Chondrocyte (in vitro differentiated cells): ENCODE measurements at regions not wholly inside any gene's neighbourhood (a gene's known extent, or its start where the extent isn't known, plus 50 kb on each side); places are given as distances from the start of the nearest gene placed in this dataset.
A peak's percentile ranks its signal among the peaks of the same experiment; 100 is the strongest.

Experiments used
- DNase-seq: peaks from one replicate; pipeline ENCODE4 v3.0.0; 2021; ENCODE audit warnings: mixed read lengths, low spot score
- H3K27ac Mint-ChIP-seq: one replicate; pipeline ENCODE4 v1.8.0; 2021; ENCODE audit warnings: mild to moderate bottlenecking, moderate library complexity, mixed read lengths; ENCODE audit not compliant: unreplicated experiment
- H3K27me3 Mint-ChIP-seq: 2 replicates; pipeline ENCODE4 v1.8.0; 2021; ENCODE audit warnings: low read depth, mixed read lengths
- H3K36me3 Mint-ChIP-seq: 2 replicates; pipeline ENCODE4 v1.8.0; 2021; ENCODE audit warnings: low read depth, mixed read lengths
- H3K4me1 Mint-ChIP-seq: 2 replicates; pipeline ENCODE4 v1.8.0; 2021; ENCODE audit warnings: low read depth, mild to moderate bottlenecking, mixed read lengths
- H3K4me3 Mint-ChIP-seq: one replicate; pipeline ENCODE4 v1.8.0; 2021; ENCODE audit warnings: mild to moderate bottlenecking, moderate library complexity, mixed read lengths; ENCODE audit not compliant: unreplicated experiment
- H3K9me3 Mint-ChIP-seq: 2 replicates; pipeline ENCODE4 v1.8.0; 2021; ENCODE audit warnings: low read depth, mixed read lengths
- TF ChIP-seq, protein P1 (sequence below): fragments of 200-600 bp; sonication (generic); IDR thresholded peaks from 2 replicates; pipeline ENCODE4 v1.5.0; 2021; ENCODE audit warnings: antibody characterized with exemption, mild to moderate bottlenecking, moderate library complexity

DNA sequence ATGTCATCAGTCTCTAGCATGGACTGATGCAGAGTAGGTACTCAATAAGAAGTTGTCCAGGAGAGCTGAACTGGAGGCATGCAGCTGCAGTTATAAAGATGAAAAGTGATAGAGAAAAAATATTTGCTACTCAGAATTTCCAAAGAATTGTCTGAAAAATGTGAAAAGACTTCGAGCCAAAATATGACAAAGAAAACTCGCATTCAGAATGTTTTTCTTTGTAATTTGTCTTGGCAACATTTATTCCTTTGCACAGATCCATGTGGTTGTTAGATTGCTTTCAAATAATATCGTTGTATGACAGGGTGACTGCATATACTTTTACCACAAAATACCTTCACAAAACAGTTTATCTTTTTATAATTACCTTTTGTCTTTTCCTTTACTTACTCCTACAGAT lies 128.0 kb upstream of the SLC4A4 start:
- Mint-ChIP-seq H3K4me3 (no peak overlapping the region), H3K4me1 (peaks cover 54% of the 10 kb centered on the region), H3K36me3 (no peaks in the 10 kb centered on the region), H3K27me3 (no peaks in the 10 kb centered on the region), H3K9me3 (peaks cover 4% of the 10 kb centered on the region), H3K27ac (no peak overlapping the region)
- no peak for DNase-seq
- TF ChIP-seq, protein P1, sequence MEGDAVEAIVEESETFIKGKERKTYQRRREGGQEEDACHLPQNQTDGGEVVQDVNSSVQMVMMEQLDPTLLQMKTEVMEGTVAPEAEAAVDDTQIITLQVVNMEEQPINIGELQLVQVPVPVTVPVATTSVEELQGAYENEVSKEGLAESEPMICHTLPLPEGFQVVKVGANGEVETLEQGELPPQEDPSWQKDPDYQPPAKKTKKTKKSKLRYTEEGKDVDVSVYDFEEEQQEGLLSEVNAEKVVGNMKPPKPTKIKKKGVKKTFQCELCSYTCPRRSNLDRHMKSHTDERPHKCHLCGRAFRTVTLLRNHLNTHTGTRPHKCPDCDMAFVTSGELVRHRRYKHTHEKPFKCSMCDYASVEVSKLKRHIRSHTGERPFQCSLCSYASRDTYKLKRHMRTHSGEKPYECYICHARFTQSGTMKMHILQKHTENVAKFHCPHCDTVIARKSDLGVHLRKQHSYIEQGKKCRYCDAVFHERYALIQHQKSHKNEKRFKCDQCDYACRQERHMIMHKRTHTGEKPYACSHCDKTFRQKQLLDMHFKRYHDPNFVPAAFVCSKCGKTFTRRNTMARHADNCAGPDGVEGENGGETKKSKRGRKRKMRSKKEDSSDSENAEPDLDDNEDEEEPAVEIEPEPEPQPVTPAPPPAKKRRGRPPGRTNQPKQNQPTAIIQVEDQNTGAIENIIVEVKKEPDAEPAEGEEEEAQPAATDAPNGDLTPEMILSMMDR = no peak

DNA sequence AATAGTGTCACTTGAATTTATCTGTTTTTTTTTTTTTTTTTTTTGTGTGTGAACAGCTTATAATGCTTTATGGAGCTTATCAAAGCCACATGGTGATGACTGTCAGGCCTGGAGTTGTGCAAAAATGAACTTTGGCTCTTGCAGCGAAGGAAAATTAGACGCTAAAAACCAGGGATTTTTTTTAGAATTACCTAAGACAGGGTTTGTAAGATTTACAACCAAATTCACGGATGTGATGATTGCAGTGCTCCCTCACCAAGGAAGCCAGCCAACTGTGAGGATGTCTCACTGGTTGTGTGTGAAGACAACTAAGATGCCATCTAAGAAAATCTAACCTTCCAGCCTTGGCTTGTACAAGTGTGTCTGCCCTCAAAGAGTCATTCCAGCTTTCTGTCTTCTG lies 127.1 kb upstream of the SLC4A4 start:
- Mint-ChIP-seq H3K4me3 (no peak overlapping the region), H3K27ac (peak overlapping the region; percentile 33), H3K4me1 (peaks cover 59% of the 10 kb centered on the region), H3K9me3 (peaks cover 4% of the 10 kb centered on the region), H3K27me3 (no peaks in the 10 kb centered on the region), H3K36me3 (no peaks in the 10 kb centered on the region)
- TF ChIP-seq, protein P1 = no peak
- DNase-seq = no peak

- Mint-ChIP-seq H3K27ac (peak overlapping the region; percentile 33), H3K4me1 (peaks cover 54% of the 10 kb centered on the region), H3K9me3 (peaks cover 4% of the 10 kb centered on the region), H3K4me3 (no peak overlapping the region), H3K27me3 (no peaks in the 10 kb centered on the region), H3K36me3 (no peaks in the 10 kb centered on the region)
- no peak for DNase-seq
- TF ChIP-seq, protein P1 = no peak
Measured at GRCh38 chr4:71212216-71212615, 126.6 kb upstream of the SLC4A4 start.

DNA sequence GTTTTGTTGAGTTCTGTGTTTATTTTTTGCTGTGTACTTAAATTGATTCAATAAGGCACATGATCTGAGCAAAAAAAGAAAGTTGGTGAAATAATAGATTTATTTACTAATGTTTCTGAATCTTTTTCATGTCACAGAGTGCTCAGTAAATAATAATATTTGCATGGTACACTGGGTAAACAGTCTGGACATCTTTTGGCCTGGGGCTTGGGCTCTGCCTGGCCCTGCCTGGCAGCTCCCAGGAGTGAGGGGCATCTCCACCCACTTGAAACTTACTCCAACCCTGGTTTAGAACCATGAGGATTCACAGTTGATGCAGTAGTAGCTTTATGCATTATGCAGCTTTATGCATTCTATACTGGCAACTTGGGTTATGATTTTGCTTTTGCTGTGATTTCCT lies 124.2 kb upstream of the SLC4A4 start:
- no peaks in the 10 kb centered on the region for H3K36me3 Mint-ChIP-seq
- H3K4me3 Mint-ChIP-seq = no peak overlapping the region
- H3K27ac Mint-ChIP-seq = no peak overlapping the region
- DNase-seq = no peak
- H3K9me3 Mint-ChIP-seq = peaks cover 4% of the 10 kb centered on the region
- TF ChIP-seq, protein P1 = no peak
- H3K4me1 Mint-ChIP-seq = peaks cover 47% of the 10 kb centered on the region
- H3K27me3 Mint-ChIP-seq = no peaks in the 10 kb centered on the region

GRCh38 chr4:71216316-71216959 lies 122.4 kb upstream of the SLC4A4 start:
- no peak overlapping the region for H3K4me3 Mint-ChIP-seq
- no peak overlapping the region for H3K27ac Mint-ChIP-seq
- H3K27me3 Mint-ChIP-seq = no peaks in the 10 kb centered on the region
- no peak for DNase-seq
- TF ChIP-seq, protein P1 = no peak
- peaks cover 29% of the 10 kb centered on the region for H3K4me1 Mint-ChIP-seq
- H3K9me3 Mint-ChIP-seq = peaks cover 4% of the 10 kb centered on the region
- H3K36me3 Mint-ChIP-seq = peaks cover 2% of the 10 kb centered on the region
